ENCODE measurements at regions not wholly inside any gene's neighbourhood (a gene's known extent, or its start where the extent isn't known, plus 50 kb on each side); places are given as distances from the start of the nearest gene placed in this dataset.

- no peak for TF ChIP-seq CTCF (IDR thresholded peaks at IDR 0.05; ENCODE audit: low read depth, low read length)
- H3K4me3 ChIP-seq (ENCODE audit: low read depth, low read length): no peak overlapping the region
- DNase-seq: no peak
Observed at GRCh38 chr6:156583083-156583482, 194.1 kb upstream of the ARID1B start.

DNA sequence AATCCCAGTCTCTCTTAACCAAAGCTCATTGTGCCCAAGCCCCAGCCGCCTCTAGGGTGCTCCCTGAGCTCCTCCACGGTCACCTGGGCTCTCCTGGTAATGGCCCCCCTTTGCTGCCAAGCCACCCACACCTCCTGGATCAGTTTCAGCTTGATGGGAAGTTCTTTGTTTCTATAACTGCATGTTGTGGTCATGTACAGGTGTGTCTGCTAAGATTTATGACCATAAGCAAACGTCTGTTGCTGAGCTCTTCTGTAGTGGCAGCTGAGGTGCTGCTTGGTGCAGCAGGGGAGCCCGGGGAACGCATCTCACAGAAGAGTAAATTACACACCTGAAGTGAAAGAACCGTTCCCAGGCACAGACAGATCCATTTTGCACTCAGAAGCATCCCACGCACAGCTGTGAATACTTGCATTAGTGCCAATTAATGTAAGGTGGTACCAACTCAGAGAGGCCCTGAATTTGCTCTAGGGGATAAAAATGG is 194.6 kb upstream of the ARID1B start:
- H3K4me3 ChIP-seq (ENCODE audit: low read depth, low read length): no peak overlapping the region
- H3K27me3 ChIP-seq (ENCODE audit: insufficient read depth, low read depth, severe bottlenecking): no peaks in the 10 kb centered on the region
- H3K36me3 ChIP-seq: no peaks in the 10 kb centered on the region
- no peak overlapping the region for H3K27ac ChIP-seq
- H3K9me3 ChIP-seq (ENCODE audit: severe bottlenecking): peaks cover 9% of the 10 kb centered on the region
- no peak for TF ChIP-seq CTCF (IDR thresholded peaks at IDR 0.05; ENCODE audit: low read depth, low read length)
- DNase-seq: no peak

More at GRCh38 chr6:156583083-156583482, 194.1 kb upstream of the ARID1B start:
- Histone ChIP-seq H3K9me3 (ENCODE audit: severe bottlenecking) (peaks cover 5% of the 10 kb centered on the region), H3K27me3 (ENCODE audit: insufficient read depth, low read depth, severe bottlenecking) (no peaks in the 10 kb centered on the region), H3K36me3 (no peaks in the 10 kb centered on the region), H3K27ac (no peak overlapping the region)

- H3K27me3 ChIP-seq (ENCODE audit: insufficient read depth, low read depth, severe bottlenecking): no peaks in the 10 kb centered on the region
- no peak overlapping the region for H3K27ac ChIP-seq
- DNase-seq: no peak
- H3K4me3 ChIP-seq (ENCODE audit: low read depth, low read length): no peak overlapping the region
- no peaks in the 10 kb centered on the region for H3K36me3 ChIP-seq
- H3K9me3 ChIP-seq (ENCODE audit: severe bottlenecking): peaks cover 9% of the 10 kb centered on the region
- TF ChIP-seq CTCF (IDR thresholded peaks at IDR 0.05; ENCODE audit: low read depth, low read length): no peak
Observed at GRCh38 chr6:156579564-156579963, 197.6 kb upstream of the ARID1B start.

- Histone ChIP-seq H3K36me3 (no peaks in the 10 kb centered on the region), H3K27me3 (ENCODE audit: insufficient read depth, low read depth, severe bottlenecking) (no peaks in the 10 kb centered on the region), H3K27ac (no peak overlapping the region), H3K4me3 (ENCODE audit: low read depth, low read length) (no peak overlapping the region), H3K9me3 (ENCODE audit: severe bottlenecking) (peaks cover 9% of the 10 kb centered on the region)
- no peak for DNase-seq
- TF ChIP-seq CTCF (IDR thresholded peaks at IDR 0.05; ENCODE audit: low read depth, low read length): no peak
Observed at GRCh38 chr6:156577749-156578148, 199.4 kb upstream of the ARID1B start.

- Histone ChIP-seq H3K36me3 (no peaks in the 10 kb centered on the region), H3K4me3 (ENCODE audit: low read depth, low read length) (no peak overlapping the region), H3K27ac (no peak overlapping the region), H3K9me3 (ENCODE audit: severe bottlenecking) (peaks cover 9% of the 10 kb centered on the region), H3K27me3 (ENCODE audit: insufficient read depth, low read depth, severe bottlenecking) (no peaks in the 10 kb centered on the region)
- DNase-seq: no peak
- TF ChIP-seq CTCF (IDR thresholded peaks at IDR 0.05; ENCODE audit: low read depth, low read length): no peak
Observed at GRCh38 chr6:156575361-156575760, 201.8 kb upstream of the ARID1B start.

DNA sequence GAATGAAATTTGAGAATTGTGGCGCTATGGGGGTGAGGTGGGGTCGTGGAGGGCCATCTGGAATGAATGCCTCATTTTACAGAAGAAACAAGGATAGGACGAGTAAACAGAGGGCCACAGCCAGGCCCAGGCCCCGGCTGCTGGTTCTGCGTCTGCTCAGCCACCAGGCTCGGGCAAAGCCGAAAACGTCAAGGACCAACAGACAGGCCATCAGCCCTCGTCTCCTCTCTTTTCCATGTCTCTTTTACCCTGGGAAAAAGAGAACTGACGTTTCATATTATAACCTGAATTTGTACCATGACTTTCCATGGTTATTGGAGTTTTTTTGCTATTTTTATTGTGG is 212.4 kb upstream of the ARID1B start:
- no peak overlapping the region for H3K4me3 ChIP-seq (ENCODE audit: low read depth, low read length)
- no peak overlapping the region for H3K27ac ChIP-seq
- H3K9me3 ChIP-seq (ENCODE audit: severe bottlenecking): peaks cover 5% of the 10 kb centered on the region
- TF ChIP-seq CTCF (IDR thresholded peaks at IDR 0.05; ENCODE audit: low read depth, low read length): no peak
- H3K36me3 ChIP-seq: no peaks in the 10 kb centered on the region
- no peaks in the 10 kb centered on the region for H3K27me3 ChIP-seq (ENCODE audit: insufficient read depth, low read depth, severe bottlenecking)
- no peak for DNase-seq

Measured in WERI-Rb-1 (cell line).